ENCODE measurements at regions not wholly inside any gene's neighbourhood (a gene's known extent, or its start where the extent isn't known, plus 50 kb on each side); places are given as distances from the start of the nearest gene placed in this dataset.

DNA sequence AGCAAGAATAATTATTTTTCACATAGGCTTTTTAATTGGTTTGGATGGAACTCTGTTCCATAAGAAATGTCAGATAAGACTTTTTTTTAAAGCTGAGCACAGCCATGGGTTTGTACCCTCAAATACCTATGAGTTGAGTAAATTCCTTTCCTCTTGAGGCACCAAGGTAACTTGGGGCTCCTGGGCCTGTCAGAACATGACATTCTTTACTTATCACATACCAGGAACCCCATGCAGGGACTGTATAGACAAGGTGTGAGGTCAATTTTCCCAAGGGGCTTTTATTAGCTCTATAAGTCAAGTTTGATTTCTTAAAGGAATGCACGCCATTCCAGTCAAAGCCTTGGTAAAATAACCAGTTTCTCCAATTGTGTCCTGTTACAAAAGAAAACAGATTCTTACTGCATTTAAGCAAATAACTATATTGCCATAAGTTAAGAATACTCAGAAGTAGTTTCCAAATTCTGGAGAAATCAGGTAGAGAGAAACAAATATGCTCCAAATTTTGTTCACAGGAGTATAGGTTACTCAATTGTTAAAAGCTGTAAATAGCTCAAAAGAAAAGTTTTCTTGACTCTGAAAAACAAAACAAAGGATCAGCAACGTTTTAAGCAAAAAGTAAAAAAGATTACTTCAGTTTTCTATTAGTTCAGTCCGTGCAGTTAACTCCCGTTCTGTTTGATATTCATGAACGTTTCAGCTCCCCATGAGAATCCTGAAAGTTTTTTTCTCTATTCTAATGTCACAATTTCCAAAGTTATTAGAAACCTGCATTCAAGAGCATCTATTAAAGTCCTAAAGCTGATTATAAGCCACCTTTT lies 167.5 kb upstream of the NAMPT start:
- no peak overlapping the region for H3K27ac Mint-ChIP-seq (ENCODE audit: unreplicated experiment)
- TF ChIP-seq, protein P1, sequence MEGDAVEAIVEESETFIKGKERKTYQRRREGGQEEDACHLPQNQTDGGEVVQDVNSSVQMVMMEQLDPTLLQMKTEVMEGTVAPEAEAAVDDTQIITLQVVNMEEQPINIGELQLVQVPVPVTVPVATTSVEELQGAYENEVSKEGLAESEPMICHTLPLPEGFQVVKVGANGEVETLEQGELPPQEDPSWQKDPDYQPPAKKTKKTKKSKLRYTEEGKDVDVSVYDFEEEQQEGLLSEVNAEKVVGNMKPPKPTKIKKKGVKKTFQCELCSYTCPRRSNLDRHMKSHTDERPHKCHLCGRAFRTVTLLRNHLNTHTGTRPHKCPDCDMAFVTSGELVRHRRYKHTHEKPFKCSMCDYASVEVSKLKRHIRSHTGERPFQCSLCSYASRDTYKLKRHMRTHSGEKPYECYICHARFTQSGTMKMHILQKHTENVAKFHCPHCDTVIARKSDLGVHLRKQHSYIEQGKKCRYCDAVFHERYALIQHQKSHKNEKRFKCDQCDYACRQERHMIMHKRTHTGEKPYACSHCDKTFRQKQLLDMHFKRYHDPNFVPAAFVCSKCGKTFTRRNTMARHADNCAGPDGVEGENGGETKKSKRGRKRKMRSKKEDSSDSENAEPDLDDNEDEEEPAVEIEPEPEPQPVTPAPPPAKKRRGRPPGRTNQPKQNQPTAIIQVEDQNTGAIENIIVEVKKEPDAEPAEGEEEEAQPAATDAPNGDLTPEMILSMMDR (IDR thresholded peaks at IDR 0.05) = no peak
- H3K27me3 Mint-ChIP-seq (ENCODE audit: low read depth) = no peaks in the 10 kb centered on the region

DNA sequence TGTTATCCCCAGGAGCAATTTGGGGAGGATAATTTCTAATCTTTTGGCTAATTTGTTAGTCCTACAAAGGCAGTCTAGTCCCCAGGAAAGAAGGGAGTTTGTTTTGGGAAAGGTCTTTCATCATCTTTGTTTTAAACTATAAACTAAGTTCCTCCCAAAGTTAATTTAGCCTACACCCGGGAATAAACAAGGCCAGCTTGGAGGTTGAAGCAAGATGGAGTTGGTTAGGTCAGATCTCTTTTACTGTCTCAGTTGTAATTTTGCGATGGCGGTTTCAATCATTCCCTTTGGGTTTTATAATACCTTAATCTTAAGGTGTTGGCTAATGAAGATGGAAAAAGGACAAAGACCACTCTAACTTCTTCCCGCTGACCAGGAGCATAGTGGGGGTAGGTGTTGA lies 166.4 kb upstream of the NAMPT start:
- H3K36me3 Mint-ChIP-seq (ENCODE audit: low read depth) = no peaks in the 10 kb centered on the region

More for the DNA sequence above, 167.5 kb upstream of the NAMPT start:
- H3K9me3 Mint-ChIP-seq (ENCODE audit: low read depth) = peaks cover 15% of the 10 kb centered on the region
- no peak for DNase-seq (ENCODE audit: low spot score)
- H3K4me1 Mint-ChIP-seq (ENCODE audit: low read depth) = no peaks in the 10 kb centered on the region
- H3K36me3 Mint-ChIP-seq (ENCODE audit: low read depth) = no peaks in the 10 kb centered on the region
- H3K4me3 Mint-ChIP-seq (ENCODE audit: unreplicated experiment) = no peak overlapping the region

DNA sequence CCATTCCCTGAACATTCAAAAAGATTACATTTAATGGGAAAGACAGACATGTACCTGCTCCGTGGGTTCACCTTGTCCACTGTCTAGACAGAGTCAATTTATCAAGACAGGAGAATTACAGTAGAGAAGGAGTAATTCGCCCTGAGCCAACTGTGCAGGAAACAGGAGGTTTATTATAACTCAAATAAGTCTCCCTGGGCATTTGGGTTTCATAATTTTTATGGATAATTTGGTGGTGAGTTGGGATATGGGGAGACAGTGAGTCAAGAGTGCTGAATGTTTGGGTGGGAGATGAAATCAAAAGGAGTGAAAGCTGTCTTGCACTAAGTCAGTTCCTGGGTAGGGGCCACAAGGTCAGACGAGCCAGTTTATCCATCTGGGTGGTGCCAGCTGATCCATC lies 165.9 kb upstream of the NAMPT start:
- DNase-seq (ENCODE audit: low spot score) = no peak
- H3K36me3 Mint-ChIP-seq (ENCODE audit: low read depth) = no peaks in the 10 kb centered on the region
- H3K27me3 Mint-ChIP-seq (ENCODE audit: low read depth) = no peaks in the 10 kb centered on the region
- H3K27ac Mint-ChIP-seq (ENCODE audit: unreplicated experiment) = no peak overlapping the region
- TF ChIP-seq, protein P1 (IDR thresholded peaks at IDR 0.05) = no peak
- peaks cover 15% of the 10 kb centered on the region for H3K9me3 Mint-ChIP-seq (ENCODE audit: low read depth)
- H3K4me3 Mint-ChIP-seq (ENCODE audit: unreplicated experiment) = no peak overlapping the region
- no peaks in the 10 kb centered on the region for H3K4me1 Mint-ChIP-seq (ENCODE audit: low read depth)

More for the DNA sequence above, 166.4 kb upstream of the NAMPT start:
- Mint-ChIP-seq H3K4me3 (ENCODE audit: unreplicated experiment) (no peak overlapping the region), H3K27me3 (ENCODE audit: low read depth) (no peaks in the 10 kb centered on the region), H3K9me3 (ENCODE audit: low read depth) (peaks cover 15% of the 10 kb centered on the region), H3K27ac (ENCODE audit: unreplicated experiment) (no peak overlapping the region), H3K4me1 (ENCODE audit: low read depth) (no peaks in the 10 kb centered on the region)
- no peak for DNase-seq (ENCODE audit: low spot score)
- TF ChIP-seq, protein P1 (IDR thresholded peaks at IDR 0.05) = no peak

DNA sequence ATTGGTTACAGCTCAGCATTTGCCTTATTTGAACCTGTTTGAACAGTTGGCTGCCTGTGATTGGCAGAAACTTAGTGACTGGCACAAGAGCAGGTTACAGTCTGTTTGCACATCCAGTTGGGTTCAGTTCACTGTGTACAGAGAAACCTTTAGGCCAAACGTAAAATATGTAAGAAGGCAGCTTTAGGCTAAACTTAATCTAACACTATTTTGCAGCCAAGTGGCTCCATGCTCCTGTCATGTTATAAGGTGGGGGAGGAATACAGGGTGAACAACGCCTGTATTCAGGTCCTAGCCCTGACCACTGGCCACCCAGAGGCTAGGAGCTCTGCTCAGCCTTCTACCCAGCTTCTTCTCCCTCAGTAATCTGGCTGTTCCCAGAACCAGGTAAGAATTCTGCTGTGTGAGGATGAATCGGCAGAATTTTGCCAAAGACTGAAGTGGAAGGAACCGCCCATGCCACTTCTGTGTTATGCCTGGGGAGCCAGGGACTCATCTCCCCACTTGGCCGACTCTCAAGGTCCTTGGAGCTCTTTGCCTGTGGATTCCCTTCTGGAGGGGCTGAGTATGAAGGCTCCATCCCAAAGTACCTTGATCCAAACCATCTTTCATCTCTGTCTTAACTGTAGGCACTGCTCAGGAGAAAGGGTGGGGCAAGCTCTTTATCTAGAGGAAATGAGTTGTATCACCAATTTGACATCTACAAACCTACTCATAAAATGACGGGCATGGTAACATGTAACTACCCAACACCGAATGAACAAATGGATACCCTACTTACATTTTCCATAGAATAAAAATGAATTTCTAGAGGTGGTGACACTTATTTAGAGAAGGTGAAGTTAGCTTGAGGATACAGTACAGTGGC lies 164.4 kb upstream of the NAMPT start:
- Mint-ChIP-seq H3K4me1 (ENCODE audit: low read depth) (no peaks in the 10 kb centered on the region), H3K36me3 (ENCODE audit: low read depth) (peaks cover 2% of the 10 kb centered on the region), H3K27ac (ENCODE audit: unreplicated experiment) (no peak overlapping the region), H3K27me3 (ENCODE audit: low read depth) (peaks cover 7% of the 10 kb centered on the region), H3K4me3 (ENCODE audit: unreplicated experiment) (no peak overlapping the region), H3K9me3 (ENCODE audit: low read depth) (peaks cover 18% of the 10 kb centered on the region)
- TF ChIP-seq, protein P1 (IDR thresholded peaks at IDR 0.05) = no peak
- no peak for DNase-seq (ENCODE audit: low spot score)

DNA sequence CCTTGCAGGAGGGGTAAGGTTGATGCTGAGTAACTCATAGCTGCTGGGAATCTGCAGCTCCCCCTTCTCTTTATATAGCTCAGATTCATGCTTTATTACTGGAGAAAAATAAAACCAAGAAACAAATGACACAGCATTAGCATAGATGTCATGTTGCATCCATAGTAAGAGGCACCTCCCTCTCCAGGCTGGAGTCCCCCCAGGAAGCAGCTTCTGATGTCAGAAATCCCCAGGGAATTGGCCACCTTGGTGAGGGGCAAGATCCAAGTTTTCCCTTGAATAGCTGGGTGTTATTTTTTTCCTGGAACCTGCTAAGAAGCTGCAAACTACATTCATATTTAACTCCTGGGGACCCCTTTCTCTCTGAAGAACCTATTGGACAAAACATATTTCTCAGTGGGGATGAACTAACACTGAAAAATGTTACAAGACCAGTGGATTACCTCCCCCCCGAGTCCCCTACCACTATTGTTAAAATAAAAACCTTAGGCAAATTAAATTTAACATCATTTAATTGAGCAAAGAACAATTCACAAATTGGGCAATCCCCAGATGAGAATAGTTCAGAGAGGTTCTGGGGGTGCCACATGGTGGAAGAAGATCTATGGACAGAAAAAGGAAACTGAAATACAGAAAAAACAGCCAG lies 163.7 kb upstream of the NAMPT start:
- no peak for DNase-seq (ENCODE audit: low spot score)
- H3K36me3 Mint-ChIP-seq (ENCODE audit: low read depth) = peaks cover 2% of the 10 kb centered on the region
- peaks cover 7% of the 10 kb centered on the region for H3K27me3 Mint-ChIP-seq (ENCODE audit: low read depth)
- H3K9me3 Mint-ChIP-seq (ENCODE audit: low read depth) = peaks cover 18% of the 10 kb centered on the region
- TF ChIP-seq, protein P1 (IDR thresholded peaks at IDR 0.05) = no peak
- H3K4me1 Mint-ChIP-seq (ENCODE audit: low read depth) = no peaks in the 10 kb centered on the region
- H3K4me3 Mint-ChIP-seq (ENCODE audit: unreplicated experiment) = no peak overlapping the region
- no peak overlapping the region for H3K27ac Mint-ChIP-seq (ENCODE audit: unreplicated experiment)
